ENCODE measurements at regions not wholly inside any gene's neighbourhood (a gene's known extent, or its start where the extent isn't known, plus 50 kb on each side); places are given as distances from the start of the nearest gene placed in this dataset.
"Not testable (repeated sequence)": the region's sequence is repeated elsewhere in the genome, so short reads cannot be mapped to it uniquely, and the experiment has no call there.

GRCh38 chr7:29723599-29723998 is 82.7 kb upstream of the WIPF3 start:
- Histone ChIP-seq H3K9me3 (no peaks in the 10 kb centered on the region), H3K4me3 (no peak overlapping the region), H3K27ac (no peak overlapping the region), H3K4me1 (no peaks in the 10 kb centered on the region), H3K36me3 (no peaks in the 10 kb centered on the region), H3K27me3 (no peaks in the 10 kb centered on the region)
- ATAC-seq (ENCODE audit: low FRiP score in 2 of 2) (no peak), DNase-seq (no peak)
- TF ChIP-seq POLR2A (IDR thresholded peaks at IDR 0.05) (no peak), EP300 (IDR thresholded peaks at IDR 0.05) (no peak), POLR2AphosphoS5 (IDR thresholded peaks at IDR 0.05) (no peak)
- TF ChIP-seq, protein P1, sequence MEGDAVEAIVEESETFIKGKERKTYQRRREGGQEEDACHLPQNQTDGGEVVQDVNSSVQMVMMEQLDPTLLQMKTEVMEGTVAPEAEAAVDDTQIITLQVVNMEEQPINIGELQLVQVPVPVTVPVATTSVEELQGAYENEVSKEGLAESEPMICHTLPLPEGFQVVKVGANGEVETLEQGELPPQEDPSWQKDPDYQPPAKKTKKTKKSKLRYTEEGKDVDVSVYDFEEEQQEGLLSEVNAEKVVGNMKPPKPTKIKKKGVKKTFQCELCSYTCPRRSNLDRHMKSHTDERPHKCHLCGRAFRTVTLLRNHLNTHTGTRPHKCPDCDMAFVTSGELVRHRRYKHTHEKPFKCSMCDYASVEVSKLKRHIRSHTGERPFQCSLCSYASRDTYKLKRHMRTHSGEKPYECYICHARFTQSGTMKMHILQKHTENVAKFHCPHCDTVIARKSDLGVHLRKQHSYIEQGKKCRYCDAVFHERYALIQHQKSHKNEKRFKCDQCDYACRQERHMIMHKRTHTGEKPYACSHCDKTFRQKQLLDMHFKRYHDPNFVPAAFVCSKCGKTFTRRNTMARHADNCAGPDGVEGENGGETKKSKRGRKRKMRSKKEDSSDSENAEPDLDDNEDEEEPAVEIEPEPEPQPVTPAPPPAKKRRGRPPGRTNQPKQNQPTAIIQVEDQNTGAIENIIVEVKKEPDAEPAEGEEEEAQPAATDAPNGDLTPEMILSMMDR (IDR thresholded peaks at IDR 0.05): no peak
- 64 to 76% methylated on average over 5 of the region's 5 CpGs for WGBS, 2 donors

- not testable (repeated sequence) for H3K27ac ChIP-seq; ATAC-seq (ENCODE audit: low FRiP score in 2 of 2); H3K9me3 ChIP-seq; H3K36me3 ChIP-seq; H3K4me3 ChIP-seq; H3K27me3 ChIP-seq; DNase-seq; H3K4me1 ChIP-seq
- WGBS, 2 donors: 51 to 76% methylated on average over 4 of the region's 4 CpGs
These were observed 76.7 kb upstream of the WIPF3 start for GRCh38 chr7:29729534-29730165.

DNA sequence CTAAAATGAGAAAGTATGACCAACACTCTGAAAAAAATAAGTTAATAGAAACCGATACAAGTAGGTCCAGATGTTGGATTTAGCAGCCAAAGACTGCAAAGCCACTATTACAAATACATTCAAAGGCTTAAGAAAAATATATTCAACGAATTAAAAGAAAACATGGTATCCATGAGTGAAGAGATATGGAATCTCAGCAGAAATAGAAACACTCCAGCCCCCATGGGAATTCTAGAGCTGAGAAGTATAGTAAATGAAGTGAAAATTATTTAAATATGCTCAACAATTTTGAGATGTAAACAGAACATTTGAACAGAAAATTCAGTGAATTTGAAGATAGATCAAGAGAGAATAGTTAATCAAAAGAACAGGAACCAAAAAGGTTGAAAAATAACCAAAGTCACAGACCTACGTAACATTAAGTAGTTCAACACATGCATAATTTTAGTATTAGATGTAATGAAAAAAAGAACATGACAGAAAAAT is 72.0 kb upstream of the WIPF3 start:
- Histone ChIP-seq H3K36me3 (no peaks in the 10 kb centered on the region), H3K27ac (no peak overlapping the region), H3K27me3 (no peaks in the 10 kb centered on the region), H3K4me1 (no peaks in the 10 kb centered on the region), H3K9me3 (no peaks in the 10 kb centered on the region), H3K4me3 (no peak overlapping the region)
- TF ChIP-seq POLR2AphosphoS5 (IDR thresholded peaks at IDR 0.05) (no peak), POLR2A (IDR thresholded peaks at IDR 0.05) (no peak)
- TF ChIP-seq, protein P1 (IDR thresholded peaks at IDR 0.05): no peak
- ATAC-seq (ENCODE audit: low FRiP score in 2 of 2) (no peak), DNase-seq (no peak)
- WGBS, 2 donors: 81 to 88% methylated on average over 3 of the region's 3 CpGs

DNA sequence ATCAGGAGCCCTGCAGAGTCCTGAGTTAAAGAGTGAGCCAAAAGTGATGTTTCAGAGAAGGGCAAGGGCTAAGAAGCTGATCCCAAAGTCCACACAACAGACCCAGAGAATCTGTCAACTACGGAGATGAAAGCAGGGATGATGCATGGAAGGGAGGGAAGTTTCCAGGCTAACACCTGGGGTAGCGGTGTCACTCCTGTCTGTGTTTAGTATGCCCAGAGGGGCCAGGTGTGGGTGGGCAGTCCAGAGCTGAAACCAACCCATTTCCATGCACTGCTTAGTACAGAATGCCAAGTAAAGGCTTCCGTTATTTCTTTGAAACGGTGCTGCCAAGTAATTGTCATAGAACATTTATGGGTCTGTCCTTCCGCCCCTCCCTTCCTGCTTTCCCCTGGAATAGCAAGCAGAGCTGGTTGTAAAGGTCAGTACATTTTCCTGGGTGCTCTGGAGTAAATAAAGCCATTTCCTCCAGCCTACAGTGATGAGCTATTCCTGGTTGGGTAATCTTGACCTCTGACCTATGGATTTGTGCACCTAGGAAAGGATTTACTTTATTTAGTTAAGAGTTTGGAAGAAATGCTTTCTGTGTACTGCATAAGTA is 58.6 kb upstream of the WIPF3 start:
- not testable (repeated sequence) for H3K27me3 ChIP-seq; ATAC-seq (ENCODE audit: low FRiP score in 2 of 2); H3K9me3 ChIP-seq; H3K36me3 ChIP-seq; H3K4me3 ChIP-seq; H3K27ac ChIP-seq; H3K4me1 ChIP-seq; DNase-seq
- WGBS, 2 donors: 33 to 36% methylated on average over 5 of the region's 5 CpGs

- no peaks in the 10 kb centered on the region for H3K9me3 ChIP-seq
- TF ChIP-seq EP300 (IDR thresholded peaks at IDR 0.05): no peak
- TF ChIP-seq, protein P1 (IDR thresholded peaks at IDR 0.05): peak in 5 of 6 experiments; percentile 7 to 30 (median 28)
- ATAC-seq (ENCODE audit: low FRiP score in 2 of 2): peak in 1 of 2 donors; percentile 60
- H3K27ac ChIP-seq: no peak overlapping the region
- H3K36me3 ChIP-seq: no peaks in the 10 kb centered on the region
- H3K4me1 ChIP-seq: no peaks in the 10 kb centered on the region
- no peak overlapping the region for H3K4me3 ChIP-seq
- 32 to 33% methylated on average over 3 of the region's 3 CpGs for WGBS, 2 donors
- no peaks in the 10 kb centered on the region for H3K27me3 ChIP-seq
- DNase-seq: no peak
These were observed 57.8 kb upstream of the WIPF3 start for GRCh38 chr7:29748286-29749099.
